HepG2 (cell line): ENCODE measurements at regions not wholly inside any gene's neighbourhood (a gene's known extent, or its start where the extent isn't known, plus 50 kb on each side); places are given as distances from the start of the nearest gene placed in this dataset.

ENCODE experiments used
- ELF4 ChIP-seq: sonication (generic); formaldehyde crosslinking; IDR thresholded peaks from 2 replicates; pipeline ENCODE4 v1.5.0; 2020; ENCODE audit warnings: missing genetic modification reagents, mild to moderate bottlenecking, moderate library complexity, borderline replicate concordance
- EZH2 ChIP-seq: conservative IDR thresholded peaks from 2 replicates; pipeline ENCODE4 v1.6.1; 2012; ENCODE audit warnings: mild to moderate bottlenecking, low read depth, low read length, moderate library complexity
- NR2F2 ChIP-seq: IDR thresholded peaks from 2 replicates; pipeline ENCODE4 v1.6.1; 2012; ENCODE audit warnings: low read depth, inconsistent platforms, borderline replicate concordance
- NR3C1 ChIP-seq: sonication (generic); formaldehyde crosslinking; IDR thresholded peaks from 2 replicates; pipeline ENCODE4 v1.4.0; 2020; ENCODE audit warnings: missing genetic modification reagents
- ZFP62 ChIP-seq: sonication (generic); formaldehyde crosslinking; IDR thresholded peaks from 2 replicates; pipeline ENCODE4 v1.4.0; 2020; ENCODE audit warnings: missing genetic modification reagents
- TF ChIP-seq, protein P1 (sequence below): sonication (generic); formaldehyde crosslinking; IDR thresholded peaks from 2 replicates; pipeline ENCODE4 v1.5.0; 2020; ENCODE audit warnings: mild to moderate bottlenecking, missing genetic modification reagents, moderate library complexity
- TF ChIP-seq, protein P2 (sequence below): sonication (generic); formaldehyde crosslinking; IDR thresholded peaks from 2 replicates; pipeline ENCODE4 v1.4.0; 2020; ENCODE audit warnings: missing genetic modification reagents

DNA sequence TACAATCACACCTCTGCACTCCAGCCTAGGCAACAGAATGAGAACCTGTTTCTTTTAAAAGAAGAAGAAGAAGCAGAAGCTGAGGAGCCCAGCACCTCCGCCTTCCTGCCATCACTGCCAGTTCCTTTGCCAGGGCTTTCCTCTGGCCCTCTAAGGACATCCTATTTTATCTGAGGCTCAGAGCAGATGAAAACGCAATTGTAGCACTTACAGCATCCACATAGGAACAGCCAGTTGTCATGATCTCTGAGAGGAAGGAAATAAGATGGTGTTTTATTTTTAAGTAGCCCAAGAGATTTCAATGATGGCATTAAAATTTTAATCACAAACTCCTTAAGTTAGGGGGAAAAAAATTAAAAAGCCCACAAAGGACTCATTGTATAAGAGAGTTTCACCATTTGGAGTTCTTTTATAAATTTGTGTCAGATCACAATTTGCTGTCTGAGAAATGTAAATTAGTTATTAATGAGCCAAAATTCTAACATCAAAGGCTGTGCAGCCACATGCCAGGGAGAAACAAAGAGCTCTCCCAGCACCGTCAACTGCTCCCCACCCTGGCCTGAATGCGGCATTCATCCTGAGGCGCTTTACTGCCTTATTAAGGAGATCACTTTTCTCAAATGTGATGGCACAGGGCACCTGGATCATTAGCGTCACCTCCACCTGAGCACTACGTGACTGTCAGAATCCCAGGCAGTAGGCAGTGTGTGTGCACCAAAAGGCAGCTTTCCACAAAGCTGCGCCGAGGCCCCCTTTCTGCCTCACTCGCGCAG lies 393.0 kb downstream of the FOXO1 start:
- TF ChIP-seq, protein P1, sequence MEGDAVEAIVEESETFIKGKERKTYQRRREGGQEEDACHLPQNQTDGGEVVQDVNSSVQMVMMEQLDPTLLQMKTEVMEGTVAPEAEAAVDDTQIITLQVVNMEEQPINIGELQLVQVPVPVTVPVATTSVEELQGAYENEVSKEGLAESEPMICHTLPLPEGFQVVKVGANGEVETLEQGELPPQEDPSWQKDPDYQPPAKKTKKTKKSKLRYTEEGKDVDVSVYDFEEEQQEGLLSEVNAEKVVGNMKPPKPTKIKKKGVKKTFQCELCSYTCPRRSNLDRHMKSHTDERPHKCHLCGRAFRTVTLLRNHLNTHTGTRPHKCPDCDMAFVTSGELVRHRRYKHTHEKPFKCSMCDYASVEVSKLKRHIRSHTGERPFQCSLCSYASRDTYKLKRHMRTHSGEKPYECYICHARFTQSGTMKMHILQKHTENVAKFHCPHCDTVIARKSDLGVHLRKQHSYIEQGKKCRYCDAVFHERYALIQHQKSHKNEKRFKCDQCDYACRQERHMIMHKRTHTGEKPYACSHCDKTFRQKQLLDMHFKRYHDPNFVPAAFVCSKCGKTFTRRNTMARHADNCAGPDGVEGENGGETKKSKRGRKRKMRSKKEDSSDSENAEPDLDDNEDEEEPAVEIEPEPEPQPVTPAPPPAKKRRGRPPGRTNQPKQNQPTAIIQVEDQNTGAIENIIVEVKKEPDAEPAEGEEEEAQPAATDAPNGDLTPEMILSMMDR (CRISPR knock-in tag): no peak
- TF ChIP-seq, protein P2, sequence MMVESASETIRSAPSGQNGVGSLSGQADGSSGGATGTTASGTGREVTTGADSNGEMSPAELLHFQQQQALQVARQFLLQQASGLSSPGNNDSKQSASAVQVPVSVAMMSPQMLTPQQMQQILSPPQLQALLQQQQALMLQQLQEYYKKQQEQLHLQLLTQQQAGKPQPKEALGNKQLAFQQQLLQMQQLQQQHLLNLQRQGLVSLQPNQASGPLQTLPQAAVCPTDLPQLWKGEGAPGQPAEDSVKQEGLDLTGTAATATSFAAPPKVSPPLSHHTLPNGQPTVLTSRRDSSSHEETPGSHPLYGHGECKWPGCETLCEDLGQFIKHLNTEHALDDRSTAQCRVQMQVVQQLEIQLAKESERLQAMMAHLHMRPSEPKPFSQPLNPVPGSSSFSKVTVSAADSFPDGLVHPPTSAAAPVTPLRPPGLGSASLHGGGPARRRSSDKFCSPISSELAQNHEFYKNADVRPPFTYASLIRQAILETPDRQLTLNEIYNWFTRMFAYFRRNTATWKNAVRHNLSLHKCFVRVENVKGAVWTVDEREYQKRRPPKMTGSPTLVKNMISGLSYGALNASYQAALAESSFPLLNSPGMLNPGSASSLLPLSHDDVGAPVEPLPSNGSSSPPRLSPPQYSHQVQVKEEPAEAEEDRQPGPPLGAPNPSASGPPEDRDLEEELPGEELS: no peak
- TF ChIP-seq NR2F2: no peak
- no peak for TF ChIP-seq ZFP62 (CRISPR knock-in tag)
- no peak for TF ChIP-seq ELF4 (CRISPR knock-in tag)
- no peak for TF ChIP-seq EZH2
- TF ChIP-seq NR3C1: no peak
